DMS153 treated with DMSO at 0.1 percent for 48 hours (cell line): ENCODE measurements at regions not wholly inside any gene's neighbourhood (a gene's known extent, or its start where the extent isn't known, plus 50 kb on each side); places are given as distances from the start of the nearest gene placed in this dataset.

Experiments used
- DNase-seq: peaks from one replicate; lab custom pipeline; 2025; ENCODE audit not compliant: unreplicated experiment; lab: John Stamatoyannopoulos, UW

- DNase-seq = no peak
These were observed 123.0 kb upstream of the STAC start for GRCh38 chr3:36257158-36257852.

- DNase-seq = no peak
These were observed 121.9 kb upstream of the STAC start for GRCh38 chr3:36258421-36258820.

GRCh38 chr3:36259580-36259979, 120.7 kb upstream of the STAC start:
- DNase-seq = no peak

GRCh38 chr3:36269274-36269673, 111.0 kb upstream of the STAC start:
- DNase-seq = no peak

GRCh38 chr3:36282766-36283165, 97.5 kb upstream of the STAC start:
- DNase-seq = no peak

- DNase-seq = no peak
These were observed 85.0 kb upstream of the STAC start for GRCh38 chr3:36295296-36295695.

GRCh38 chr3:36297195-36297594, 83.1 kb upstream of the STAC start:
- DNase-seq = no peak

GRCh38 chr3:36298188-36298587, 82.1 kb upstream of the STAC start:
- DNase-seq = no peak

- no peak for DNase-seq
These were observed 78.2 kb upstream of the STAC start for GRCh38 chr3:36302158-36302509.

GRCh38 chr3:36302626-36303025, 77.7 kb upstream of the STAC start:
- DNase-seq = no peak

GRCh38 chr3:36303286-36303685, 77.0 kb upstream of the STAC start:
- no peak for DNase-seq

- DNase-seq = no peak
These were observed 74.3 kb upstream of the STAC start for GRCh38 chr3:36305929-36306520.

GRCh38 chr3:36309092-36309491, 71.2 kb upstream of the STAC start:
- no peak for DNase-seq

GRCh38 chr3:36312351-36312750, 68.0 kb upstream of the STAC start:
- DNase-seq = peak; percentile 20

GRCh38 chr3:36317915-36318314, 62.4 kb upstream of the STAC start:
- no peak for DNase-seq

- DNase-seq = no peak
These were observed 61.6 kb upstream of the STAC start for GRCh38 chr3:36318621-36319200.

GRCh38 chr3:36319680-36320079, 60.6 kb upstream of the STAC start:
- no peak for DNase-seq
